ENCODE measurements at regions not wholly inside any gene's neighbourhood (a gene's known extent, or its start where the extent isn't known, plus 50 kb on each side); places are given as distances from the start of the nearest gene placed in this dataset.

DNA sequence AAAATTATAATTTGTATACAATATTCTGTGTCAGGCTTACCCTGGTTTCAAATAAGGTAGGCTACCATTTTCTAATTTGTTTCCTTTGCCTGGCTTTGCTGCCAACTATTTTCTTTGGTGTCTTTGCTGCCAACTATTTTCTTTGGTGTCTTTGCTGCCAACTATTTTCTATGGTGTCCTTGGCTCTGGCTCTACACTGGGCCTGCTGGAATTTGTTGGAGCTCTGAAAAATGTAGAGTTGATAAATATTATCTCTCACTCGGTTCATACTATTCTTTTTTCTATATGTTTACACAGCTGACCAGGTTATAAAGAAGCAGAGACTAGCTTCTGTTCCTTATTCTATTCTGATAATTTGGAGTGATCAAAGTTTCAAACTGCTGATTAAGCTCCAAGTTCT is 768.0 kb upstream of the PHF14 start:
- no peak for DNase-seq

GRCh38 chr7:10210000-10210399 is 763.7 kb upstream of the PHF14 start:
- DNase-seq: no peak

DNA sequence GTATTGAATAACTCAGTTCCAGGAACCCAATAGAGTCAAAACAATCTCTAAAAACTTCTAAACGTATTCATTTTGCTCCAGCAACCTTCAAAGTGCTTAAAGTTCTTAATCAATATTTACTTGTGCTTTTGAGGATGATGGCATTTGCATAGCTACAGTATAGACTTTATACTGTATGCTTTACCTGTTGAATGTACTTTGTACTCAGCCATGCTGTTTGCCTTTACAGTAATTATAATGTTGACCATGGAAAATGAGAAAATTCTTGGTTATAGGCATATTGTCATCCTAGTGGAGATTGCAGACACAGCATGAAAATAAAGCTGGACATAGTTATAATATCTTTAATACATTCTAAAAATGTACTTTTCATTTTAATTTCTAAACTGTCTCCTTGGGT is 762.7 kb upstream of the PHF14 start:
- DNase-seq: no peak

DNA sequence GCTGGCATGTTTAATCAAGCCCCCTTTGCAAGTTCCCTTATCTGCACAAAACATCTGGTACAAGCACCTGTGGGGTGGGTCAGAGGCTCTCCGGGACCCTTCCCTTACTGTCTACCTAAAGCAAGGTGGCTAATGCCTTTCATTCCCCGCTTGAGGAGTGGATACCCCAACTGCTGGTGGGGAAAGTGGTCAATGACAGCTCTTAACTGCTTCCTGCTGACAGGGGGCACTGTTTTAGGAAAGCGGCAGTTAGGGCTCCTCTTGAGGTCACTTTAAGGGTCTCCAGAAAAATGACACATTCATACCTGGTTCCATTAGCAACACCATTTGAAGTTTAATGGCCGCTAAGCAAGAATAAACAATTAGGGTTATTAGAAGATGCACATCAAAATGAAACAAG is 761.8 kb upstream of the PHF14 start:
- DNase-seq: no peak

GRCh38 chr7:10212649-10213048 is 761.0 kb upstream of the PHF14 start:
- DNase-seq: no peak

GRCh38 chr7:10216462-10216861 is 757.2 kb upstream of the PHF14 start:
- no peak for DNase-seq

DNA sequence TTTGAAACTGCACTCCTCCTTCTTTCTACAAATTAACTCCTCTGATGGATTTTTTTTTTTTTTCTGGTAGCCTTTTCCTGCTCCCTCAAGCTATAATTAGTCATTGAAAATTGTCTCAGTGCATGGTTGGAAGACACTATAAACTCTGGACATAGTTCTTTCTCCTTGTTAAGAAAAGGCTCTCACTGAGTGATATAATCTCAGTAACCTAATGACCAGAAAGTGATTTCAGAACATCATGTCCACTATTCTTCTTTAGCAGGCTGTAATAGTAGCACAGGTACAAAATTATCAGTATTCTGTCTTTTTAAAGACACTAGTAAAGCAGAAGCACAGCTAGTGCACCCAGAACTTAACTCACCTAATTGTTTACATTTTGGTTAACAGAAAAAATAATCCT is 752.6 kb upstream of the PHF14 start:
- DNase-seq: no peak

GRCh38 chr7:10222976-10223375 is 750.7 kb upstream of the PHF14 start:
- no peak for DNase-seq

DNA sequence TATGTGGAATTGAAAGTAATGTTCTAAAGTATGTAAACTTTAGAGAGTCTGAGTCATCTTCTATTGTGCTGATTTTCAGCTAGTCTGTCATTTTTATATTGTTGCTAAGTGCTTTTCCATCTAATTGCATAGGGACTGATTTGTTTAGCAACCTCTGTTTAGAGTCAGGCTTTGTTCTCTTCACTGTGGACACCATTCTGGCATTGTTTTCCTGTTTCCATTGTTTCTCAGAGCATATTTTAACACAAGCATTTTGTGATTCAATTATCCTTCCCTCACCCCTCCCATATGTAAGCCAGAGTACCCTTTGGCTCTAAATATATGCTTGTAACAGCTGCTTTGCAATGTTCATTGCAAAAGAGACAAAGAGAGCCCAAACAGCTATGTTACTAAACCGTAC is 748.4 kb upstream of the PHF14 start:
- DNase-seq: no peak

GRCh38 chr7:10237306-10237705 is 736.4 kb upstream of the PHF14 start:
- no peak for DNase-seq

DNA sequence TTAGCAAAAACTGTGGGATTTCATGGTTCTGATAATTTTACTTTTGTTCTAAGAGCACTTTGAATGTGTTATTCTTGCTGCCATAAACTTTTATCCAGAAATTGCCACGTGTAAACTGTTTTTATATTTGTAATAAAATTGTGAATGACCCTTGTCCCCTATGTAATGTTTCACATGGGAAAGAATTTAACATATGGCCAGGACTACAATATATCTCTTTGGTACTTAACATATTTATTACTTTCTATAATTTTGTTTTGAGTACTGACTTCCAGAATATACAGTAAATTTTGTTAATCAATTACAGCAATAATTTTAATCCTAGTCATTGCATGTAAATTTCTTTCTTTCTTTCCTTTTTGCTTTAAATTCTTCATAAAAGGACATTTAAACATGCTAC is 735.0 kb upstream of the PHF14 start:
- no peak for DNase-seq

DNA sequence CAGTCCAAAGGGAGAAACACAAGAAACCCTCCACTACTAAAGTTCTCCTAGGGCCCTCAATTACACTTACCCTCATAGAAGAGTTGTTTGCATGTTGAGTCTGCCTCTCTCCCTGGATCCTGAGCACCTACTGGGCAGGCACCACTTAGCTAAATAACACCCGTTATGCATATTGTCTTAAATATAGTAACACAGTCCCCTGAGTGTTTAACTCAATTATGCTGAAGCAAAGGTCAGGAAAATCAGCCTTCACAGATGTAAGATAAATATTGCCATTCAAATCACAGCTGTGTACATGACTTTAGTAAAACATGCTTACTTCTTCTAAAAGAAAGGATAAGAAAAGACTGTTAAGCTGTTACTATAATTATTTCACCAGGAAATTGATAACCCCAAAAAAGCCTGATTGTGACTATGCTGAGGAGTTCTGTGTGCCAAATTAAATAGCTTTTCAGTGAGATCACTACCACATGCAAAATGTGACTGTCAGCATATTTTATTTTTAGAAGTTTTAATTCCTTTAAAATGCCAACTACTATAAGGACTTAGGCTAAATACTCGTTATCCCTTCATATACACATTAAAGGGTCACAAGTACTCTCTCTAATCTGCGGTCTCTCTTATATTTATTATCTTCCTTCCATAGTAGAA is 733.9 kb upstream of the PHF14 start:
- no peak for DNase-seq

DNA sequence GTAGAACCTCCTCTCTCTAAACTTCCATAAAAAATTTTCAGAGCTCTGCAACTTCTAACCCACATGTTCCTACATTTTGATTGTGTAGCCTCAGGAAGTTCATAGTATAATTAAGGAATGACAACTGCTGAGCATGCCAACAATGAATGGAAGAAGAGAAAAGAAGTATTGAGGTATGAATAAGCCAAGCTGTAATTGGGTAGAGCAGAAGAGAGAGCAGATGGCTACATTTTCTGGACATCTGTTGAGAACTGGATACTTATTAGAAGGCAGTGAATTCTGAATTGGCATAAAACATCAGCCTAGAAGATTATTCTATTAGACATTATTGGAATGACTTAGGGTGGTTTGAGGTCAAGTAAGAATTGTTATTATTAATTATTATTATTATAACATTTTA is 728.3 kb upstream of the PHF14 start:
- DNase-seq: no peak

- no peak for DNase-seq
These were observed 716.2 kb upstream of the PHF14 start for GRCh38 chr7:10257438-10257837.

DNA sequence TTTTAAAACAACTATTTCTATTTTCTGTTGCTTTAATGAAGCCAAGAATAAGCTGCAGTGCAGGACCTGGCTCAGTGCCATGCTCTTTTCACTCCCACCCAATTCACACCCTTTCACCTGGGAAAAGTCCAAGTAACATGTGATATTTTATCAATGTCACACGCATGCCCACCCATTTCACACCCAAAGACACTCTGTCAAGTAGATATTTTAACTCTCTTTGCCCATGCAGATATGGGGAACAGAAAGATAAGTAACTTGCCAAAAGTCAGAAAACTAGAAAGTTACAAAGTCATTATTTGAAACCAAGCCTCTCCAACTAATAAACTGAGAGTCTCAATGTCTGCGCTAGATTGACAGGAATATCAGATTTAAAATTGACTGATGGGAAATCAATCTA is 706.7 kb upstream of the PHF14 start:
- DNase-seq: no peak

DNA sequence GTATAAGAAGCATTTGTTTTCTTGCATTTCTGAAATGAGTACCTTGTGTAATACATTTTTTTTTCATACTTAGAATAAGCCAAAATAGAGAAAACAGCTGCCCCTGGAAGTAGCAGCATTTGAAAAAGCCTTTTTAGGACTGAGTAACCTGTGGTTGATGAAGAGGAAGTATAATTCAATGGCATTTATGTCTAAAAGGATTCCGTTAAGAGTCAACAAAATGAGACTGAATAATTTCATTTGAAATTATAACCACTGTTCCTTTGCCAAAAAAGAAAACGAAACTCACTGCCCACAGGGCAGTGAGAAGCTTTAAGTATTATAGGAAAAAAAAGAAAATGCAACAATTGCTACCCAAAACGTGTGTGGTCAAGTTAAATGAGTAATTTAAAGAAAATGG is 705.6 kb upstream of the PHF14 start:
- no peak for DNase-seq

DNA sequence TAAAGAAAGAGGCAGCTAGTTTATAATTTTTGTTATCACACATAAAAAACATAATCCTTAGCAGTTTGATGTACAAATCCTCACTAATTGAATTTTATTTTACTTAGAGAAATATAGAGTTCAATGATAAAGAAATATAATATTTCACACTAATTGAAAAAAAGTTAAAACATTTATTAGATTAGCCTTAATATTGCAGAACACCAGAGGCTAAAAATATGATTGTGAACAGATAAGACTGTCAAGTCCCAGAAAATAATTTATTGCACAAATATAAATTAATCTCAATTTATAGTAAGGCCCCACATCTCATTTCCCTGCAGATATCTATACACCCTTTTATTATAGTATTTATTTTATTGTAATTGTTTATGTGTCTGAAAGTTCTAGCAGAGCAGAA is 690.8 kb upstream of the PHF14 start:
- DNase-seq: no peak

DNA sequence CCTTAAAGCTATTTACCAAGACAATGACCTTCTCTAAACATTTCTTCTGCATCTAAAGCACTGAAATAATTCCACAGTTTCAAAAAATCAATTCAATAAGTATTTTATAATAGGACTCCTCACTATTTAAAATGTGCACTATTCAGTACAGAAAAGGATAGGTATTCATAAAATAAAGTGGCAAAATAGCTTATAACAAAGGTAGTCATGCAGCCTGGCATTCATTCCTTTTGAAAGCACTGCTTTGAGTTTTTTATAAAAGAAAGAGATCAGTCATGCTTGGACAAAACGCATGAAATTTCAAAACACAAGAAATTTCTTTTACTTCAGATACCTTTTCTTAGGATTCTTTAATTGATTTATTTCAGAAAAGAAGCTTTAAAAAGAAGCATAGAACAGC is 689.7 kb upstream of the PHF14 start:
- no peak for DNase-seq

DNA sequence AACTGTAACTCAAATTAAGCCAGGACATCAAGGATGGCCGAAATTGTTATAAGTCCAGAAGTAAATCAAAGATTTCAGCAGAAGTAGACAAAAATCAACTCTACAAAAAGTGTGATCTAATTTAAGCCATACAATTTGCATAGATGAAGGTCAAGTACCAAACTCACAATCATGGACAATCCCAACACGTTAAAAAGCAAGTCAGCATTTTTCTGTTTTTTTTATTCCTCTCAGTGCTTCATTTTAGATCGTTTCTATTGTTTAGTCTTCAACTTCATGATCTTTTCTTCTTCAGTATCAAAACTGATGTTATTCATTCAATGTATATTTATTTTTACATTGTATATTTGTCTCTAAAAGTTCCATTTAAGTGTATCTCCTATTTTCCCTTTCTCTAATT is 674.3 kb upstream of the PHF14 start:
- DNase-seq: no peak

GRCh38 chr7:10300577-10300976 is 673.1 kb upstream of the PHF14 start:
- DNase-seq: no peak

GRCh38 chr7:10308276-10308675 is 665.4 kb upstream of the PHF14 start:
- DNase-seq: no peak

GRCh38 chr7:10312942-10313341 is 660.7 kb upstream of the PHF14 start:
- DNase-seq: no peak

- no peak for DNase-seq
These were observed 657.8 kb upstream of the PHF14 start for GRCh38 chr7:10315881-10316280.

DNA sequence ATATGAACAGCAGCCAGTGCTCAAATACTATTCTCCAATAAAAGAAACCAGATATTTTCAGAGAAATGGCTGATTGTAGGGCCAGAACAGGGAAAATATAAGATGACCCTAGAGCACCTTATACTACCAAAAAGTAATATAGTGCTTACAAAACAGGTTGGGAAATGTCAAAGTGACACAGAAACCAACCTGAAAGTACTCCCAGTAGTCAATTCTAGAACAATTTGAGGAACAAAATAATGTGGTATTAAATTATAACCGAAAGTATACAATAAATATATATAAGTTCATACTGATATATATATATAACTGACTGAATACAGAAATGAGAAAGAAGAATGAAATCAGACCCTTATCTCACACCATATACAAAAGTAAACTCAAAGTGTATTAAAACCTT is 657.2 kb upstream of the PHF14 start:
- no peak for DNase-seq

DNA sequence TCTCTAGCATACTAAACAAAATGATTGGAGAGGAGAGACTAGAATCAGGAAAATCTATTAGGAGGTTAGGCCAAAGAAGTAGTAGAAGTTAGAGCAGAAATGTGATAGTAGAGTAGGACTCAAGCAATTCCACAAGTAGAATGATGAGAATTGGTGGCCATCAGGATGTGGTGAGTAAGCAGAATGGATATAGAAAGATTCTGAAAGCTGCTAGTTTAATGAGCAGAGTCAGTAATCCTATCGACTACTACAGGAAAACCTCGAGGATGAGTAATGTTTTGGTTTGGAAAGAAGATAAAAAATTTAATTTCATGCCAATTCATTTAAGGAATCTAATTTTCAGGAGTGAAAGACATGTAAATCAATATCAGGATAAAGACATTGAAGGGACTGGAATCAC is 648.3 kb upstream of the PHF14 start:
- no peak for DNase-seq

GRCh38 chr7:10343108-10343507 is 630.6 kb upstream of the PHF14 start:
- DNase-seq: no peak
